T-helper 17 cell (primary cell): ENCODE measurements at regions not wholly inside any gene's neighbourhood (a gene's known extent, or its start where the extent isn't known, plus 50 kb on each side); places are given as distances from the start of the nearest gene placed in this dataset.
"Not testable (repeated sequence)": the region's sequence is repeated elsewhere in the genome, so short reads cannot be mapped to it uniquely, and the experiment has no call there.

ENCODE experiments used
- ATAC-seq: fragments of 150-1000 bp; cut with Tn5 transposase; 2 replicates; pipeline ENCODE4 v1.10.0; 2021; ENCODE audit warnings: mild to moderate bottlenecking, moderate library complexity
- DNase-seq, 3 donors: peaks; one replicate each; pipeline versions ENCODE4 v3.0.0 to v3.0.0-alpha.2; 2020 to 2021
- H3K9me3 ChIP-seq: one replicate; pipeline ENCODE4 v1.7.0; 2013; ENCODE audit warnings: low read length, mild to moderate bottlenecking; ENCODE audit not compliant: control insufficient read depth, poor library complexity, severe bottlenecking
- H3K27ac Mint-ChIP-seq: one replicate; pipeline ENCODE4 v1.8.0; 2022; ENCODE audit warnings: mild to moderate bottlenecking, moderate library complexity, mixed read lengths
- H3K27me3 Mint-ChIP-seq: one replicate; pipeline ENCODE4 v1.8.0; 2022; ENCODE audit warnings: mixed read lengths
- H3K36me3 Mint-ChIP-seq: one replicate; pipeline ENCODE4 v1.8.0; 2022; ENCODE audit warnings: low read depth, mixed read lengths
- H3K4me1 Mint-ChIP-seq: one replicate; pipeline ENCODE4 v1.8.0; 2022; ENCODE audit warnings: mild to moderate bottlenecking, mixed read lengths
- H3K4me3 Mint-ChIP-seq: one replicate; pipeline ENCODE4 v1.8.0; 2022; ENCODE audit warnings: mild to moderate bottlenecking, moderate library complexity, mixed read lengths

DNA sequence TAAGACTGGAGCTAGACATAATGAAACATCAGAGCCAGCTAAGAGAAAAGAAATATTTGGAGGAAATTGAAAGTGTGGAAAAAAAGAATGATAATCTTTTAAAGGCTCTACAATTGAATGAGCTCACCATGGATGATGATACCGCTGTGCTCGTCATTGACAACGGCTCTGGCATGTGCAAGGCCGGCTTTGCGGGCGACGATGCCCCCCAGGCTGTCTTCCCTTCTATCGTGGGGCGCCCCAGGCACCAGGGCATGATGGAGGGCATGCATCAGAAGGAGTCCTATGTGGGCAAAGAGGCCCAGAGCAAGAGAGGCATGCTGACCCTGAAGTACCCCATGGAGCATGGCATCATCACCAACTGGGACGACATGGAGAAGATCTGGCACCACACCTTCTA lies 98.3 kb downstream of the CCDC74A start:
- H3K36me3 Mint-ChIP-seq, result not testable (repeated sequence)

DNA sequence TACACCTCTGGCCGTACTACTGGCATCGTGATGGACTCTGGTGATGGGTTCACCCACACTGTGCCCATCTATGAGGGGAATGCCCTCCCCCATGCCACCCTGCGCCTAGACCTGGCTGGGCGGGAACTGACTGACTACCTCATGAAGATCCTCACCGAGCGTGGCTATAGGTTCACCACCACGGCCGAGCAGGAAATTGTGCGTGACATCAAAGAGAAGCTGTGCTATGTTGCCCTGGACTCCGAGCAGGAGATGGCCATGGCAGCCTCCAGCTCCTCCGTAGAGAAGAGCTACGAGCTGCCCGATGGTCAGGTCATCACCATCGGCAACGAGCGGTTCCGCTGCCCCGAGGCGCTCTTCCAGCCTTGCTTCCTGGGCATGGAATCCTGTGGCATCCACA lies 98.9 kb downstream of the CCDC74A start:
- H3K9me3 ChIP-seq, H3K4me1 Mint-ChIP-seq, H3K4me3 Mint-ChIP-seq, ATAC-seq, H3K36me3 Mint-ChIP-seq, DNase-seq, H3K27ac Mint-ChIP-seq: not testable (repeated sequence)
- H3K27me3 Mint-ChIP-seq, result peaks cover 31% of the 10 kb centered on the region

More for the DNA sequence above, 98.3 kb downstream of the CCDC74A start:
- not testable (repeated sequence) for H3K4me3 Mint-ChIP-seq, ATAC-seq, DNase-seq, H3K4me1 Mint-ChIP-seq, H3K9me3 ChIP-seq, H3K27ac Mint-ChIP-seq
- H3K27me3 Mint-ChIP-seq, result peaks cover 30% of the 10 kb centered on the region

DNA sequence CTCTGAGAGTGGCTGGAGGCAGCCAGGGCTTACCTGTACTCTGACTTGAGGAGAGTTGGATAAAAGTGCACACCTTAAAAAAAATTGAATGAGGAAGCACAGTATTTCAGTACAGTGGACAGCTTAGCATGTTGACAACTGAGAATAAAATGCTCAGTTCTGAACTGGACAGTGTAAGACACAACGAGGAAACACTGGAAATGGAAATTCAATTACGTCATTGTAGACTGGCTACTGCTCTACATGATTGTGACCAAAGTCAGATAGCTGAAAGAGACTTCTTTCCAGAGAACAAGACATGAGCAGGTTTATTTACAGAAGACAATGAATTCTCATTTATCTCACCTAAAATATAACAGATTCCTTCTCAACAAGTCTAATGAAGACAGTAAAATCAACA lies 100.1 kb downstream of the CCDC74A start:
- DNase-seq, ATAC-seq, H3K36me3 Mint-ChIP-seq, H3K27ac Mint-ChIP-seq, H3K9me3 ChIP-seq, H3K4me3 Mint-ChIP-seq, H3K4me1 Mint-ChIP-seq: not testable (repeated sequence)
- H3K27me3 Mint-ChIP-seq, result peaks cover 37% of the 10 kb centered on the region

DNA sequence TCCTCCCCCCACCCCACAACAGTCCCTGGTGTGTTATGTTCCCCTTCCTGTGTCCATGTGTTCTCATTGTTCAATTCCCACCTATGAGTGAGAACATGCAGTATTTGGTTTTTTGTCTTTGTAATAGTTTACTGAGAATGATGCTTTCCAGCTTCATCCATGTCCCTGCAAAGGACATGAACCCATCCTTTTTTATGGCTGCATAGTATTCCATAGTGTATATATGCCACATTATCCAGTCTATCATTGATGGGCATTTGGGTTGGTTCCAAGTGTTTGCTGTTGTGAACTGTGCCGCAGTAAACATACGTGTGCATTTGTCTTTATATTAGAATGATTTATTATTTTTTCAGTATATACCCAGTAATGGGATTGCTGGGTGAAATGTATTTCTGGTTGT lies 104.0 kb downstream of the CCDC74A start:
- H3K27ac Mint-ChIP-seq, ATAC-seq, H3K36me3 Mint-ChIP-seq, DNase-seq, H3K9me3 ChIP-seq, H3K4me1 Mint-ChIP-seq, H3K4me3 Mint-ChIP-seq: not testable (repeated sequence)
- peaks cover 37% of the 10 kb centered on the region for H3K27me3 Mint-ChIP-seq

DNA sequence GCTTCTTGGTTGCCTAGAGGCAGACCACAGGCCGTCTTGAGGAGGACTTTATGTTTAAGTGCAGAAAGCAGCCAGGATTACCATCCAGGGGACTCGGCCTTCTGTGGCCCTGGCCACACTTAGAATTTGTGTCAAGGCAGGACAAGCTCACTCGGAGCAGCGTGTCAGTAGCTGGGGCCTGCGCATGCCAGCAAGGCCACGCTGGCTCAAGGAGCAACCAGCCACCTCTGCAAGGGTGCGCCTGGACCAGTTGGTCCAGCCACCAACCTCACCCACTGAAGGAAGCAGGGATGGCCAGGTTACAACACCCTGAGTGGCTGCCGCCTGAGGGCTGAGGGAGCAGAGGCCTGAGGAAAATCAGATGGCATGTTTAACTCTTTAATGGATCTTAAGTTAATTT lies 105.7 kb downstream of the CCDC74A start:
- not testable (repeated sequence) for H3K9me3 ChIP-seq, H3K4me1 Mint-ChIP-seq, DNase-seq, H3K36me3 Mint-ChIP-seq, ATAC-seq, H3K4me3 Mint-ChIP-seq, H3K27ac Mint-ChIP-seq
- peaks cover 38% of the 10 kb centered on the region for H3K27me3 Mint-ChIP-seq

DNA sequence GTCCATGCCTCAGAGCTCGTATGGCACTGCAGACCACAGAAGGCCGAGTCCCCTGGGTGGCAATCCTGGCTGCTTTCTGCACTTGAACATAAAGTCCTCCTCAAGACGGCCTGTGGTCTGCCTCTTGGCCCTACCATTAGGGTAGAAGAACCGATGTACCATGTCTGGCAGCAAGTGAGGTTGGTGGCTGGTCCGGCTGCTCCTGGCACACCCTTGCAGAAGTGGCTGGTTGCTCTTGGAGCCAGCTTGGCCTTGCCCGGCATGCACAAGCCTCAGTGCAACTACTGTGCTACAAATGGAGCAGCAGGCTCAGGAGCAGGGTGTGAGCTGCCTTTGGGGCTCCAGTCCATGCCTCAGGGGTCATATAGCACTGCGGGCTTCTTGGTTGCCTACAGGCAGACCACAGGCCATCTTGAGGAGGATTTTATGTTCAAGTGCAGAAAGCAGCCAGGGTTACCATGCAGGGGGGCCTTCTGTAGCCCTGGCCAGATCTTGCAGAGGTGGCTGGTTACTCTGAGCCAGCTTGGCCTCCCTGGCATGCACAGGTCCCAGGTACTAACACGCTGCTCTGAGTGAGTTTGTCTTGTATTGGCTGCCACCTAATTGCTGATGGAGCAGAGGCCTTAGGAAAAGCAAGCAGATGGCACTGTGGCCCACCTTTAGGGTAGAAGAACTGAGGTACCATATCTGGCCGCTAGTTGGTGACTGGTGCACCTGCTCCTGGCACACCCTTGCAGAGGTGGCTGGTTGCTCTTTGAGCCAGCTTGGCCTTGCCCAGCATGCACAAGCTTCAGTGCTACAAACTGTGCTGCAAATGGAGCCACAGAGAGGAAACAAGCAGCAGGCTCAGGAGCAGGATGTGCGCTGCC lies 106.4 kb downstream of the CCDC74A start:
- H3K27ac Mint-ChIP-seq, H3K4me3 Mint-ChIP-seq, H3K9me3 ChIP-seq, H3K36me3 Mint-ChIP-seq, ATAC-seq, DNase-seq, H3K4me1 Mint-ChIP-seq: not testable (repeated sequence)
- peaks cover 35% of the 10 kb centered on the region for H3K27me3 Mint-ChIP-seq

DNA sequence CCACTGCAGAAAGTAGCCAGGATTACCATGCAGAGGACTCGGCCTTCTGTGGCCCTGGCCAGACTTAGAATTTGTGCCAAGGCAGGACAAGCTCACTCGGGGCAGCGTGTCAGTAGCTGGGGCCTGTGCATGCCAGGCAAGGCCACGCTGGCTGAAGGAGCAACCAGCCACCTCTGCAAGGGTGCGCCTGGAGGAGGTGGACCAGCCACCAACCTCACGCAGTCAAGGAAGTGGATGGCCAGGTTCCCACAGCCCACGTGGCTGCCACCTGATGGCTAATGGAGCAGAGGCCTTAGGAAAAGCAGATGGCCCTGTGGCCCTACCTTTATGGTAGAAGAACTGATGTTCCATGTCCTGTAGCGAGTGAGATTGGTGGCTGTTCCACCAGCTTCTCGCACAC lies 107.9 kb downstream of the CCDC74A start:
- Mint-ChIP-seq H3K27me3 (peaks cover 22% of the 10 kb centered on the region), H3K4me1 (no peaks in the 10 kb centered on the region), H3K27ac (no peak overlapping the region), H3K36me3 (no peaks in the 10 kb centered on the region), H3K4me3 (no peak overlapping the region)
- no peak for DNase-seq
- no peak for ATAC-seq
- no peaks in the 10 kb centered on the region for H3K9me3 ChIP-seq

DNA sequence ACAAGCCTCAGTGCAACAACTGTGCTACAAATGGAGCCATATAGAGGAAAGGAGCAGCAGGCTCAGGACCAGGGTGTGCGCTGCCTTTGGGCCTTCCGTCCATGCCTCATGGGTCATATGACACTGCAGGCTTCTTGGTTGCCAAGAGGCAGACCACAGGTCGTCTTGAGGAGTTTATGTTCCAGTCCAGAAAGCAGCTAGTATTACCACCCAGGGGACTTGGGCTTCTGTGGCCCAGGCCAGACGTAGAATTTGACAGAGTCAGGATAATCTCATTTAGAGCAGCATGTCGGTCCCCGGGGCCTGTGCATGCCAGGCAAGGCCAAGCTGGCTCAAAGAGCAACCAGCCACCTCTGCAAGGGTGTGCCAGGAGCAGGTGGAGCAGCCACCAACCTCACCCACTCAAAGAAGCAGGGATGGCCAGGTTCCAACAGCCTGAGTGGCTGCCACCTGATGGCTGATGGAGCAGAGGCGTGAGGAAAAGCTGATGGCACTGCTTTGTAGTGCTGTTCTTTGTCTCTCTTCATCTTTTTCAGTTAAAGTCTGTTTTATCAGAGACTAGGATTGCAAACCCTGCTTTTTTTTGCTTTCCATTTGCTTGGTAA lies 109.1 kb downstream of the CCDC74A start:
- H3K27me3 Mint-ChIP-seq, result peaks cover 26% of the 10 kb centered on the region
- not testable (repeated sequence) for H3K4me1 Mint-ChIP-seq, ATAC-seq, DNase-seq, H3K4me3 Mint-ChIP-seq, H3K9me3 ChIP-seq, H3K27ac Mint-ChIP-seq, H3K36me3 Mint-ChIP-seq

DNA sequence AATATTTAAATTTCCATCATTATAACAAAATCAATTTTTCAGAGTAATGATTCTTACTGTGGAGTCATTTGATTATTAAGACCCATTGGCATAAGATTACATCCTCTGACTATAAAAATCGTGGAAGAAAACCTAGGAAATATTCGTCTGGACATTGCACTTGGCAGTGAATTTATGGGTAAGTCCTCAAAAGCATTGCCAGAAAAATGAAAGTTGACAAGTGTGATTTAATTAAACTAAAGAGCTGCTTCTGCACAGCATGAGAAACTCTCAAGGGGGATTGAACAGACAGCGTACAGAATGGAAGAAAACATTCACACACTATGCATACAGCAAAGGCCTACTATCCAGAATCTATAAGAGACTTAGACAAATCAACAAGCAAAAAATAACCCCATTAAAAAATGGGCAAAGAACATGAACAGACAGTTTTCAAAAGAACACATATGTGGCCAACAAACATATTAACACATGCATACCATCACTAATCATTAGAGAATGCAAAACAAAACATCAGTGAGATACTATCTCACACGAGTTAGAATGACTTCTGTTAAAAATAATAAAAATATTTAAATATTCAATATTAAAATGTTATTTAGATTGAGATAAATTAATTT lies 111.4 kb downstream of the CCDC74A start:
- not testable (repeated sequence) for DNase-seq, H3K4me1 Mint-ChIP-seq, H3K9me3 ChIP-seq, ATAC-seq, H3K27ac Mint-ChIP-seq, H3K36me3 Mint-ChIP-seq, H3K4me3 Mint-ChIP-seq
- peaks cover 17% of the 10 kb centered on the region for H3K27me3 Mint-ChIP-seq

DNA sequence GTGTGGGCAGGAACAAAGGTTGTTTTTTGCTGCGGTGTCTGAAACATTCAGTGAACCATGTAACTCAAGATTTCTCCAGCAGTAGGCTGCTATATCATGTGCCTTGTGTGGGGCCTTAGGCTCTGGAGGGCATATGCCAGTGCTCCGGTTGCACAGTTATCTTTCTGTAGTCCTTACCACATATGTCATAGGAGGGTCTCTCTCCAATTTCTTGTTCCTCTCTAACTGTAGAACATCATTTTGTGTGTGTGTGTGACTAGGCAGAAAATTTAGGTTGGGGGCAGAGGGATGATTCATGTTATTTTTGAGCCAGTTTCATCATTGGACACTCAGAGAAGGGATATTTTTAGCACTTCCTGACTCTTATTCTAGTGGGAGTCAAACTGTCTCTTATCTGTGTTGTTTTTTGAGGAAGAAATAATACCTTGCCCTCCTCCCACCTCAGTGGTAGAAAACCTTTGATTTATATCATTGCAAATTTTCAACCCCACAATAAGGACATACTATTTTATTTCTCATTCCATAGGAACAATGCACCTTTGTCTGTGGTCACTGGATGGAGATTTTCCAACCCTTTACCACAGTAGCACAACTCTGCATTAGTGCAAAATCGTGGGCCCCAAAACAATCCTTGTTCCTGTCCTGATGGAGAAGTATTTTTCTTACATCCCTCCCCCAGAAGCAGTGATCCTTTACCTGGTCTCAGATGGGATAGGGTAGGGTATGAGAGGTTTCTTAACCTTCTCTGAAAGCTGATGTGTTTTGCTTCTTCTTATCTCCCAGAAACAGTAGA lies 113.9 kb downstream of the CCDC74A start:
- H3K9me3 ChIP-seq, result no peaks in the 10 kb centered on the region
- ATAC-seq, result no peak
- DNase-seq, result no peak
- H3K36me3 Mint-ChIP-seq, result peaks cover 2% of the 10 kb centered on the region
- no peak overlapping the region for H3K27ac Mint-ChIP-seq
- peaks cover 37% of the 10 kb centered on the region for H3K27me3 Mint-ChIP-seq
- H3K4me1 Mint-ChIP-seq, result no peaks in the 10 kb centered on the region
- no peak overlapping the region for H3K4me3 Mint-ChIP-seq

DNA sequence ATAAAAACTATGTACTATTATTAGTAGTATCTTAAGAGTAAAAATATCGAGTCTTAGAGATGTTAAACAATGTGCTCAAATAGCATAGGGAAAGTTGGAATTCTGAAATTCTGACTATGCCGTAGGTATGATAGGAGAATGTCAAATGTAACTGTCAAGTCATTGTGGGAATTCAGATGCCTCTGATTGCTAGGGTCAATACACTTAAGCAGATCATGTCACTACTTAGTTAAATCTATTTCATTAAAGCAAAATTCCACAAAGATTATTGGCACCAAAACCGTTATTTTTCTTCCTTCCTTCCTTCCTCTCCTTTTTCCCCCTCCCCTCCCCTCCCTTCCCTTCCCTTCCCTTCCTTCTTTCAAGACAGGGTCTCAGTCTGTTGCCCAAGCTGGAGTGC lies 115.5 kb downstream of the CCDC74A start:
- ATAC-seq, H3K4me3 Mint-ChIP-seq, H3K36me3 Mint-ChIP-seq, H3K4me1 Mint-ChIP-seq, DNase-seq, H3K9me3 ChIP-seq, H3K27ac Mint-ChIP-seq: not testable (repeated sequence)
- peaks cover 36% of the 10 kb centered on the region for H3K27me3 Mint-ChIP-seq

DNA sequence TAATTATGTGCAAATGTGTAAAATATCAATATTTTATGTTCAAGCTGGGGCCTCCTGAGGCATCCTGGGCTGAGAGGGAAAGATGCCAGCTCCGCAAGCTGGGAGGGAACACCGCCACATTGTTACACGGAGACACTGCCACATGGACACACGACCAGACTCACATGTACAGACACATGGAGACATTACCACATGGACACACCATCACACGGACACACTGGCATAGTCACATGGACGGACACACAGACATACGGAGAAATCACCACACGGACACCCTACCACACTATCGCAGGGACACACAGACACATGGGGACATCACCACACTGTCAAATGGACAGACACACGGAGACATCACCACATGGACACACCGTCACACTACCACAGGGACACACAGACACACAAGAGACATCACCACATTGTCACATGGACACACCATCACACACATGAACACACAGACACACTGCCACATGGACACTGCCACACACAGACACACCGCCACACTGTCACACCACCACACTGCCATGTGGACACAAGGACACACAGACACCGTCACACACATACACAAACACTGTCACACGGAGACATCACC lies 117.6 kb downstream of the CCDC74A start:
- Mint-ChIP-seq H3K4me1 (peaks cover 2% of the 10 kb centered on the region), H3K27me3 (peaks cover 50% of the 10 kb centered on the region), H3K4me3 (no peak overlapping the region), H3K36me3 (peaks cover 2% of the 10 kb centered on the region), H3K27ac (no peak overlapping the region)
- H3K9me3 ChIP-seq, result no peaks in the 10 kb centered on the region
- DNase-seq, result no peak
- no peak for ATAC-seq

DNA sequence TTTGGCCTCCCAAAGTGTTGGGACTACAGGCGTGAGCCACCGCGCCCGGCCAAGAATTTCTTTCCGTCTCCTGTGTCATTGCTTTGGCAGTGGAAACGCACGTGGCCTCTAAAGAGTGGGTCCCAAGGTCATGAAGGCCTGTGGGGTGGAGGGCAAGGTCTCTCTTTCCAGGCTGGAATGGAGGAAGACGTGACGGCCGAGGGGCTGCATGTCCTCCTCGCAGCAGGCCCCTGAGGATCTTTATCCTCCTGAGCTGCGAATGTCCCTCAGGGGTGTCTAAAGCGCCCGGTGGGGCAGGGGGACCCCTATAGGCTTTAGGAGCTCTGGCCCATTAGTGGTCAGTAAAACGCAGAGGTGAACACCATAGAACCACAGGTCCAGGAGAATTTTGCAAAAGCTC lies 118.5 kb downstream of the CCDC74A start:
- H3K27me3 Mint-ChIP-seq, result peaks cover 52% of the 10 kb centered on the region
- not testable (repeated sequence) for H3K27ac Mint-ChIP-seq, H3K4me1 Mint-ChIP-seq, H3K4me3 Mint-ChIP-seq, H3K9me3 ChIP-seq, DNase-seq, ATAC-seq, H3K36me3 Mint-ChIP-seq
